ENCODE measurements at regions not wholly inside any gene's neighbourhood (a gene's known extent, or its start where the extent isn't known, plus 50 kb on each side); places are given as distances from the start of the nearest gene placed in this dataset.

DNA sequence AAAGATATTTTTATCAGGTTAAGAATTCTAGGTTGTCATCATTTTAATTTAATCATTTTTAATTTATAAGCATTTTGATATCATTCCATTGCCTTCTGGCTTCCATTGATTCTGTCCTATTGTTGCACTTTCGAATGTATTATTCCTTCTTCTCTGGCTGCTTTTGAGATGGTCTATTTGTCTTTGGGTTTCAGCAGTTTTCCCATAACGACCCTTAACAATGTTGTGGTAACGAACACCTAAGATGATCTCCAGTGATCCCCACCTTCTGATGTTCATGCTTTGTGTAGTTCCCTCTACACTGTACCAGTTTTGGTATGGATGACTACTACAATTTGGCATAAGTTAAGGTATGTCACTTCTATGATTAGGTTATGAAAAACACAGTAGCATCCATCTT is 59.9 kb downstream of the MINAR1 start:
- Histone ChIP-seq H3K4me3 (ENCODE audit: low read depth in 2 of 2, low read length in 1 of 2) (no peak overlapping the region), H4K20me1 (ENCODE audit: insufficient read depth) (no peaks in the 10 kb centered on the region), H3K27me3 (ENCODE audit: insufficient read depth) (no peaks in the 10 kb centered on the region), H3K79me2 (ENCODE audit: insufficient read depth) (no peaks in the 10 kb centered on the region), H3K27ac (ENCODE audit: low read depth in 2 of 2, low read length in 1 of 2) (no peak overlapping the region), H3K9me3 (no peaks in the 10 kb centered on the region), H3K4me1 (ENCODE audit: control insufficient read depth in 1 of 2, insufficient read depth in 2 of 2, low read depth in 1 of 2, low read length in 1 of 2) (no peaks in the 10 kb centered on the region; a peak in 1 of 4 replicates), H3K36me3 (replicated peaks in 1 of 2; ENCODE audit: control insufficient read depth in 1 of 2, insufficient read depth in 2 of 2, low read length in 1 of 2) (no peaks in the 10 kb centered on the region), H3K4me2 (no peak overlapping the region), H2AFZ (ENCODE audit: low read depth) (no peak overlapping the region), H3K9me2 (no peaks in the 10 kb centered on the region), H3F3A (replicated peaks; ENCODE audit: insufficient read depth) (no peaks in the 10 kb centered on the region), H3K9ac (no peak overlapping the region)
- ChIA-PET POLR2A (no interaction called here), CTCF (no interaction called here)
- DNase-seq = no peak
- 25% methylated on average over 3 of the region's 3 CpGs for WGBS (ENCODE audit: low lambda C conversion rate)
- TF ChIP-seq JUND (IDR thresholded peaks at IDR 0.05) (no peak), ZBTB33 (IDR thresholded peaks at IDR 0.05; ENCODE audit: borderline replicate concordance, low read depth) (no peak), MAX (IDR thresholded peaks at IDR 0.05; ENCODE audit: low read depth) (no peak), IRF3 (IDR thresholded peaks at IDR 0.05; ENCODE audit: low read depth, low read length) (no peak), RFX5 (IDR thresholded peaks at IDR 0.05; ENCODE audit: low read length) (no peak), REST (IDR thresholded peaks at IDR 0.05; ENCODE audit: low read depth, low read length) (no peak), FOXJ3 (CRISPR knock-in tag; IDR thresholded peaks at IDR 0.05) (no peak), YY1 (IDR thresholded peaks at IDR 0.05; ENCODE audit: low read depth) (no peak), RAD21 (IDR thresholded peaks at IDR 0.05; ENCODE audit: low read length) (no peak), TAF1 (IDR thresholded peaks at IDR 0.05; ENCODE audit: borderline replicate concordance, low read depth, low read length) (no peak), NRF1 (IDR thresholded peaks at IDR 0.05; ENCODE audit: low read depth, low read length) (no peak), TCF12 (IDR thresholded peaks at IDR 0.05) (no peak), NFIC (IDR thresholded peaks at IDR 0.05; ENCODE audit: borderline replicate concordance) (no peak), MEF2A (IDR thresholded peaks at IDR 0.05; ENCODE audit: borderline replicate concordance, low read depth) (no peak), POLR2AphosphoS5 (IDR thresholded peaks at IDR 0.05; ENCODE audit: low read depth, low read length) (no peak)
- TF ChIP-seq, protein P1, sequence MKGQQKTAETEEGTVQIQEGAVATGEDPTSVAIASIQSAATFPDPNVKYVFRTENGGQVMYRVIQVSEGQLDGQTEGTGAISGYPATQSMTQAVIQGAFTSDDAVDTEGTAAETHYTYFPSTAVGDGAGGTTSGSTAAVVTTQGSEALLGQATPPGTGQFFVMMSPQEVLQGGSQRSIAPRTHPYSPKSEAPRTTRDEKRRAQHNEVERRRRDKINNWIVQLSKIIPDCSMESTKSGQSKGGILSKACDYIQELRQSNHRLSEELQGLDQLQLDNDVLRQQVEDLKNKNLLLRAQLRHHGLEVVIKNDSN (IDR thresholded peaks at IDR 0.05; ENCODE audit: borderline replicate concordance, low read depth) = no peak
